Suprapubic skin (tissue), 4 donors: ENCODE measurements at regions not wholly inside any gene's neighbourhood (a gene's known extent, or its start where the extent isn't known, plus 50 kb on each side); places are given as distances from the start of the nearest gene placed in this dataset.

ENCODE experiments used
- DNase-seq, 2 donors: peaks; one replicate each; pipeline ENCODE4 v3.0.0-alpha.2; 2019; ENCODE audit warnings: low spot score in 2 of 2
- H3K27ac ChIP-seq: fragments of 200-600 bp; sonication (generic); one replicate; pipeline ENCODE4 v1.5.1; 2019
- H3K27me3 ChIP-seq: fragments of 200-600 bp; sonication (generic); one replicate; pipeline ENCODE4 v1.5.1; 2019
- H3K36me3 ChIP-seq: fragments of 200-600 bp; sonication (generic); one replicate; pipeline ENCODE4 v1.5.1; 2019
- H3K4me1 ChIP-seq: fragments of 200-600 bp; sonication (generic); one replicate; pipeline ENCODE4 v1.5.1; 2019
- H3K4me3 ChIP-seq: fragments of 200-600 bp; sonication (generic); one replicate; pipeline ENCODE4 v1.5.1; 2019; ENCODE audit warnings: mild to moderate bottlenecking
- H3K9me3 ChIP-seq: fragments of 200-600 bp; sonication (generic); one replicate; pipeline ENCODE4 v1.5.1; 2019
- EP300 ChIP-seq: sonication (generic); formaldehyde crosslinking; IDR thresholded peaks from one replicate; pipeline ENCODE4 v1.6.1; 2017; ENCODE audit warnings: antibody characterized with exemption
- POLR2A ChIP-seq, 2 donors: fragments of 450-650 bp; IDR thresholded peaks; one replicate each; pipeline ENCODE4 v1.6.1; 2017; ENCODE audit warnings: antibody characterized with exemption in 2 of 2, mild to moderate bottlenecking in 2 of 2, moderate library complexity in 2 of 2
- POLR2AphosphoS5 ChIP-seq, 3 donors: sonication (generic); formaldehyde crosslinking; IDR thresholded peaks; one replicate each; pipeline ENCODE4 v1.6.1; 2017; ENCODE audit warnings: antibody characterized with exemption in 3 of 3
- WGBS: methylation state at CpG from one replicate; pipeline ENCODE4 v1.1.5; 2018; 5-methylcytosine and 5-hydroxymethylcytosine counted together
- TF ChIP-seq, protein P1 (sequence below), 2 donors: fragments of 200-600 bp in 1 of 2; fragments of 450-650 bp in 1 of 2; sonication (generic) in 1 of 2; IDR thresholded peaks; one replicate each; pipeline ENCODE4 v1.5.1; 2016 to 2019; ENCODE audit warnings: antibody characterized with exemption in 2 of 2, mild to moderate bottlenecking in 1 of 2, moderate library complexity in 1 of 2

DNA sequence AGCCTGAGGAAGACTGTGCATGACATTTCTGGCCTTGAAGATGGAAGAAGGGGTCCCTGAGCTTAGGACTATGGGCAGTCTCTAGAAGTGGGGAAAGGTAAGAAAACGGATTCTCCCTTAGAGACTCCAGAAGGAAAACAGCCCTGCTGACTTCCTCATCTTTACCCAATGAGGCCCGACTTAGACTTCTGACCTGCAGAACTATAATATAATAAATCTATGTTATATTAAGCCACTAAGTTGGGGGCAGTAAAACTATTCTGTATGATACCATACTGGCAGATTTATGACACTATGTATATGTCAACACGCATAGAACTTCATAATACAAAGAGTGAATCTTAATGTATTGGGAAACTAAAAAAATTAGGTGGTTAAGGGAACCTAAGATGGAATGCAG lies 422.0 kb downstream of the PLK2 start:
- DNase-seq, result no peak
- Histone ChIP-seq H3K36me3 (no peaks in the 10 kb centered on the region), H3K9me3 (no peaks in the 10 kb centered on the region), H3K4me3 (no peak overlapping the region), H3K27me3 (no peaks in the 10 kb centered on the region), H3K4me1 (no peaks in the 10 kb centered on the region), H3K27ac (no peak overlapping the region)
- WGBS, result 91% methylated on average over 3 of the region's 3 CpGs
- TF ChIP-seq POLR2A (IDR thresholded peaks at IDR 0.05), result no peak
- TF ChIP-seq EP300, result no peak
- TF ChIP-seq, protein P1, sequence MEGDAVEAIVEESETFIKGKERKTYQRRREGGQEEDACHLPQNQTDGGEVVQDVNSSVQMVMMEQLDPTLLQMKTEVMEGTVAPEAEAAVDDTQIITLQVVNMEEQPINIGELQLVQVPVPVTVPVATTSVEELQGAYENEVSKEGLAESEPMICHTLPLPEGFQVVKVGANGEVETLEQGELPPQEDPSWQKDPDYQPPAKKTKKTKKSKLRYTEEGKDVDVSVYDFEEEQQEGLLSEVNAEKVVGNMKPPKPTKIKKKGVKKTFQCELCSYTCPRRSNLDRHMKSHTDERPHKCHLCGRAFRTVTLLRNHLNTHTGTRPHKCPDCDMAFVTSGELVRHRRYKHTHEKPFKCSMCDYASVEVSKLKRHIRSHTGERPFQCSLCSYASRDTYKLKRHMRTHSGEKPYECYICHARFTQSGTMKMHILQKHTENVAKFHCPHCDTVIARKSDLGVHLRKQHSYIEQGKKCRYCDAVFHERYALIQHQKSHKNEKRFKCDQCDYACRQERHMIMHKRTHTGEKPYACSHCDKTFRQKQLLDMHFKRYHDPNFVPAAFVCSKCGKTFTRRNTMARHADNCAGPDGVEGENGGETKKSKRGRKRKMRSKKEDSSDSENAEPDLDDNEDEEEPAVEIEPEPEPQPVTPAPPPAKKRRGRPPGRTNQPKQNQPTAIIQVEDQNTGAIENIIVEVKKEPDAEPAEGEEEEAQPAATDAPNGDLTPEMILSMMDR (IDR thresholded peaks at IDR 0.05), result no peak
- TF ChIP-seq POLR2AphosphoS5 (IDR thresholded peaks at IDR 0.05), result no peak

DNA sequence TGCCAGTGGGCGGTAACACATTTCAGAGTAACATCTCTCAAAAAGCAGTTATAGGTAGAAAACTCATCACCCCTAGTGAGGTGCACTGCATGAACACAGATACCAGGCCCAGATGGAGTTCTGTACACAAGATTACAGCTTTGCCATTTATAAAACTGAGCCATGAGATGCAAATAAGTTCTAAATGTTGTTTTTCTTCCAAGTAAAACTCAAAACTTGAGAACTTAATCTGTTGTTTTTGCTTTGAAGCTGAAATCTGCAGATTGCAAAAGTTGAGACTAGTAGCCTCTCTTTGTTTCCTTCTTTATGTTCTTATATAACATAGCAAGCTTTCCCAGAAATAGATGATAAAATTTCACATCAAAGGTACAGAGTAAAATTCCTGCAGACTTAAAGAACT lies 434.1 kb downstream of the PLK2 start:
- H3K9me3 ChIP-seq, result no peaks in the 10 kb centered on the region
- no peak overlapping the region for H3K4me3 ChIP-seq
- no peaks in the 10 kb centered on the region for H3K36me3 ChIP-seq
- 63% methylated on average over 1 of the region's 1 CpG for WGBS
- no peaks in the 10 kb centered on the region for H3K27me3 ChIP-seq
- TF ChIP-seq POLR2AphosphoS5 (IDR thresholded peaks at IDR 0.05) (no peak), POLR2A (IDR thresholded peaks at IDR 0.05) (no peak), EP300 (no peak)
- TF ChIP-seq, protein P1 (IDR thresholded peaks at IDR 0.05), result no peak
- DNase-seq, result no peak
- H3K27ac ChIP-seq, result no peak overlapping the region
- no peaks in the 10 kb centered on the region for H3K4me1 ChIP-seq

DNA sequence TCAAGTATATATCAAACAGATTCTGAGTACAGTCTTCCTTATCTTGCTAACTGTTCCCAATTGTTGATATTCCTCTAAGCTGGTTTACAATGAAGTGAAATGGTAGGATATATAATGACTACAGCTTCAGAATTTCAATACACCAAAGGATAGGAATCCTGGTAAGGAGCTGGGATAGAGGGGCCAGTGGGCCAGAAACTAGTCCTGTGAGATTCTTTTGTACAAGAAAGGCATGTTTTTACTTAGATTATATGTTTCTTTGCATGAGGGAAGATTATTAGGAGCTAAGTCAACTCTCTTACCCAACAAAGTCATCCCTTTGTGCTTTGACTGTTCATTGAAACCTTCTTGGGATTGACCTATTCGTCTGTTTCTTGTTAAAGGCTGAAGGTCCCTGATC lies 435.7 kb downstream of the PLK2 start:
- H3K9me3 ChIP-seq, result no peaks in the 10 kb centered on the region
- H3K27me3 ChIP-seq, result no peaks in the 10 kb centered on the region
- 45% methylated on average over 1 of the region's 1 CpG for WGBS
- no peak overlapping the region for H3K4me3 ChIP-seq
- TF ChIP-seq EP300 (no peak), POLR2AphosphoS5 (IDR thresholded peaks at IDR 0.05) (no peak), POLR2A (IDR thresholded peaks at IDR 0.05) (no peak)
- TF ChIP-seq, protein P1 (IDR thresholded peaks at IDR 0.05), result no peak
- DNase-seq, result no peak
- H3K4me1 ChIP-seq, result no peaks in the 10 kb centered on the region
- H3K27ac ChIP-seq, result no peak overlapping the region
- no peaks in the 10 kb centered on the region for H3K36me3 ChIP-seq

DNA sequence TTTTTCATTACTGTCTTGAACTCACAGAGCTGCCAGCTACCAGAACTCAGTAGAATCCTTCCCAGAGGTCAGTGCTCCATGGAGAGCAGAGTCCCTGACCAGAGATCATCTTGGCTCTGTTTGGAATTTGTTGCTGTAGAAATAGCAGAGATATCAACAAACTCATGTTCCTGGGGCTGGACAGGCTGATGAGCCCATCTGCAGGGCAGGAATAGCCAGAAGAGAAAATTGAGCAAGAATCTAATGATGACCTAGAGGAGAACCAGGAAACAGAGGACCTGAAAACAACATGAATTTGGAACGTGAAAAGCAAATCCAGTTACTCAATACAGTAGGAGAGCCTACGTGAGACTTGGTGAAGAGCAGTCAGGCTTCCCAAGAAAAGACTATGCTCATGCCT lies 437.8 kb downstream of the PLK2 start:
- Histone ChIP-seq H3K4me3 (no peak overlapping the region), H3K9me3 (no peaks in the 10 kb centered on the region), H3K36me3 (no peaks in the 10 kb centered on the region), H3K27ac (no peak overlapping the region), H3K4me1 (no peaks in the 10 kb centered on the region), H3K27me3 (no peaks in the 10 kb centered on the region)
- DNase-seq, result no peak
- TF ChIP-seq EP300 (no peak), POLR2A (IDR thresholded peaks at IDR 0.05) (no peak), POLR2AphosphoS5 (IDR thresholded peaks at IDR 0.05) (no peak)
- TF ChIP-seq, protein P1 (IDR thresholded peaks at IDR 0.05), result no peak
- WGBS, result 44% methylated on average over 2 of the region's 2 CpGs

DNA sequence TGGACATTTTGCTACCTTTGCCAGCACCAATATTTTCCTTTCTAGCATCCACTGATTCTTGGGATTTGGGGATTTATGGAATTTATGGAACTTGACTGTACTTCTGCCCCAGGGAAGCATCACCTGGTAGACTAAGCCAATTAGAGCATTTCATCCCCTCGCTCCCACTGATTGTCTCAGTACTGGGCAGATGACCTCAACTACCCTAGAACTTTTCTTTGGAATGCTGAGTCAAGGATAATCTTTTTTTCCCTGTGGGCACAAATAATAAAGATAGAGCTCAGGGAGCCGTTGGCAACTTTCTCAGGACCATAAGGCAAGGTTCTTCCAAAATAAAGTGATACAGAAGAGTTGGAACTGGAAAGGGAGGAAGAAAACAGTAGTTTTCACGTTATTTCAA lies 438.4 kb downstream of the PLK2 start:
- Histone ChIP-seq H3K4me3 (no peak overlapping the region), H3K4me1 (no peaks in the 10 kb centered on the region), H3K27me3 (no peaks in the 10 kb centered on the region), H3K27ac (no peak overlapping the region), H3K36me3 (no peaks in the 10 kb centered on the region), H3K9me3 (no peaks in the 10 kb centered on the region)
- TF ChIP-seq, protein P1 (IDR thresholded peaks at IDR 0.05), result no peak
- no peak for TF ChIP-seq EP300
- TF ChIP-seq POLR2AphosphoS5 (IDR thresholded peaks at IDR 0.05), result no peak
- TF ChIP-seq POLR2A (IDR thresholded peaks at IDR 0.05), result no peak
- WGBS, result 60% methylated on average over 3 of the region's 3 CpGs
- DNase-seq, result no peak
